Gastrocnemius medialis (tissue), 4 donors: ENCODE measurements at regions not wholly inside any gene's neighbourhood (a gene's known extent, or its start where the extent isn't known, plus 50 kb on each side); places are given as distances from the start of the nearest gene placed in this dataset.

Source experiments
- POLR2A ChIP-seq, 2 donors: fragments of 450-650 bp; IDR thresholded peaks; one replicate each; pipeline ENCODE4 v1.6.1; 2017; ENCODE audit warnings: antibody characterized with exemption in 2 of 2, mild to moderate bottlenecking in 2 of 2, moderate library complexity in 2 of 2
- TF ChIP-seq, protein P1 (sequence below), 5 experiments: fragments of 450-650 bp in 3 of 5; fragments of 200-600 bp in 2 of 5; sonication (generic) in 2 of 5; IDR thresholded peaks in 4 of 5; conservative IDR thresholded peaks in 1 of 5; 1 replicate in 4 of 5; 2 replicates in 1 of 5; pipeline ENCODE4 v1.5.1; 2016 to 2019; ENCODE audit warnings: antibody characterized with exemption in 5 of 5, mild to moderate bottlenecking in 3 of 5, moderate library complexity in 3 of 5

DNA sequence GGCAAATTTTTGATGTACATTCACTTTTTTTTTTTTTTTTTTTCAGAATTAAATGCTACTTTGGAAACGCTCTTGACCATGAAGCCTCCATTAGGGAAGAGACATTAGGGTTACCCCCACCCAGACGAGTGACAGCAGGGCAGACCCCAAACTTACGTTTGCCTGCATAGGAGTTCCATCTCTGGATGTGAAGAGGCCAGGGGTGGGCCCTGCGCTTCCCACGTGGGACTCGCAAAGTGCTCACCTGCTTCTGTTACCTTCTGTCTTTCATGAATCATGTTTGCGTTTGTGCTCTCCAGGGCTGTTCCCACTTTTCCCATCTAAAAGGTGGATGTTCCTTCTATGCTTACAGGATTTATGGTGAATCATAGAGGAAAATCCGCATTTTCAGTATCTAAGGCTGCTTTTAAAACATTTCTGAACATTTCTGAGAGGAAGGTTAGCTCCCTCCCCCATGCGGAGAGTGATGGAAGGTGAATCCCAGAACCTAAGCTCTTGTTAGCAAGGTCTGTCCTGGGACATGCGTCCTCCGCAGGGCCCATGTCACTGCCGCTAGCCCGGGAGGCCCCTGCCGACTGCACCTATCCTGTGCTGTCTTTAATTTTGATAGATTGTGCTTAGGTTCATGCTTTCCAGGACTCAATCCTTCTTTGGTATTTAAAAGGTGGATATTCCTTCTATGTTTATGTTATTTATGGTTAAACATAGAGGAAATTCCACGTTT, 135.7 kb upstream of the RTL1 start:
- TF ChIP-seq, protein P1, sequence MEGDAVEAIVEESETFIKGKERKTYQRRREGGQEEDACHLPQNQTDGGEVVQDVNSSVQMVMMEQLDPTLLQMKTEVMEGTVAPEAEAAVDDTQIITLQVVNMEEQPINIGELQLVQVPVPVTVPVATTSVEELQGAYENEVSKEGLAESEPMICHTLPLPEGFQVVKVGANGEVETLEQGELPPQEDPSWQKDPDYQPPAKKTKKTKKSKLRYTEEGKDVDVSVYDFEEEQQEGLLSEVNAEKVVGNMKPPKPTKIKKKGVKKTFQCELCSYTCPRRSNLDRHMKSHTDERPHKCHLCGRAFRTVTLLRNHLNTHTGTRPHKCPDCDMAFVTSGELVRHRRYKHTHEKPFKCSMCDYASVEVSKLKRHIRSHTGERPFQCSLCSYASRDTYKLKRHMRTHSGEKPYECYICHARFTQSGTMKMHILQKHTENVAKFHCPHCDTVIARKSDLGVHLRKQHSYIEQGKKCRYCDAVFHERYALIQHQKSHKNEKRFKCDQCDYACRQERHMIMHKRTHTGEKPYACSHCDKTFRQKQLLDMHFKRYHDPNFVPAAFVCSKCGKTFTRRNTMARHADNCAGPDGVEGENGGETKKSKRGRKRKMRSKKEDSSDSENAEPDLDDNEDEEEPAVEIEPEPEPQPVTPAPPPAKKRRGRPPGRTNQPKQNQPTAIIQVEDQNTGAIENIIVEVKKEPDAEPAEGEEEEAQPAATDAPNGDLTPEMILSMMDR (IDR thresholded peaks at IDR 0.05 in 4 of 5, conservative IDR thresholded peaks at IDR 0.05 in 1 of 5), result no peak
- no peak for TF ChIP-seq POLR2A (IDR thresholded peaks at IDR 0.05)
